ENCODE measurements at regions not wholly inside any gene's neighbourhood (a gene's known extent, or its start where the extent isn't known, plus 50 kb on each side); places are given as distances from the start of the nearest gene placed in this dataset.
"Not testable (repeated sequence)": the region's sequence is repeated elsewhere in the genome, so short reads cannot be mapped to it uniquely, and the experiment has no call there.

DNA sequence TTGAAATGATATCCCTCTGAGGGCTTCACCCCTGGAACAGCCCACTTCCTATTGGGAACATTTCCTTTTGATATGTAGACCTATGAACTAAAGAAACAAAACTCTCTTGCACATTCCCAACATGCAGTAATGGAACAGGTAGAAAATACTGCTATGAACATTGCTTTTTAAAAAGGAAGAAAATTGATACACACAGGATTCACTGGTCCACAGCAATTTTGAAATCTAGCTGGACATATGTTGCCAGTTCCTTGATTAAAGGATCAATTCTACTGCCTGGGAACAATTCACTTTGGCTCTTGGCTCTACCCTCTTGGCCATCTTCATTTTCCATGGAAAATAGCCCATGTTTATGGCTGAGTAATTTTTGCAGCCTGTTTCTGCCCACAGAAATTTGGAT lies 74.9 kb upstream of the ZNF280D start:
- no peak for DNase-seq

DNA sequence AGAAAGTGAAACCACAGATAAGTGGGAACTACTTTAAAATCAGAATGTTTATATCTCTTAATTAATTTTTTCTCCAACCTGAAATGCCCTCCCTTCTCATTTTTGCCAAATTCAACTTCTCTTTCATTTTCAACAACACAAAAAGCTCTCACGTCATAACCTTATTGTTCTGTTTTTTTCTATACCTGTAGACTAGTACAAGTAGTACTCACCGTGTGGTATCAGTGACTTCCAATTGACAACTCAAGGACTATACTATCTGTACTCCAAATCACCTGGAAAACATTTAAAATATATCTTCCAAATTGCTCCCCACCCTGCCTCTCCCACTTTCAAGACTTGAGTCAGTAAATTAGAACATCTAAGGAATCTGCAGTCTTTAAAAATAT lies 72.8 kb upstream of the ZNF280D start:
- no peak for DNase-seq

DNA sequence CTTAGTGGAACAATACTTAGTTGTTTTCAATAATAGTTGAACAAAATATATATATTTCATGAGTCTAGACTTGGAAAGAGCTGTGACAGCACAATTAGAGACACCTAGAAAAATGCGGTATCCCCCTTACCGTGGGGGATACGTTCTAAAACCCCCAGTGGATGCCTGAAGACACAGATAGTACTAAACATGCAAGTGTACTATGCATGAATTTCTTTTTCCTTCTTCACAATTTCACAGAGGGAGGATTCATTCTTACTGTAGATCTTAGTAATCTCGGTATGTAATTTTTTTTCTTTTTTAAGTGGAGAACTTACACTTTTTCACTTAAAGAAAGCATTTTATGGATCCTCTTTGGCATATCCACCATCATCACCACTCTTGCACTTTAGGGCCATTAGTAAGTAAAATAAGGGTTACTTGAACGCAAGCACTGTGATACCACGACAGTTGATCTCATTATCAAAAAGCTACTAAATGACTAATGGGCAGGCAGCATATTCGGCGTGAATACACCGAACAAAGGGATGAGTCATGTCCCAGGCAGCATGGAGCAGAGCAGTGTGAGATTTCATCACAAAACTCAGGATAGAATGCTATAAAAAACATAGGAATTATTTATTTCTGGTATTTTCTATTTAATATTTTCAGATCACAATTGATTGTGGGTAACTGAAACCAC lies 72.3 kb upstream of the ZNF280D start:
- peak; percentile 89 for DNase-seq

DNA sequence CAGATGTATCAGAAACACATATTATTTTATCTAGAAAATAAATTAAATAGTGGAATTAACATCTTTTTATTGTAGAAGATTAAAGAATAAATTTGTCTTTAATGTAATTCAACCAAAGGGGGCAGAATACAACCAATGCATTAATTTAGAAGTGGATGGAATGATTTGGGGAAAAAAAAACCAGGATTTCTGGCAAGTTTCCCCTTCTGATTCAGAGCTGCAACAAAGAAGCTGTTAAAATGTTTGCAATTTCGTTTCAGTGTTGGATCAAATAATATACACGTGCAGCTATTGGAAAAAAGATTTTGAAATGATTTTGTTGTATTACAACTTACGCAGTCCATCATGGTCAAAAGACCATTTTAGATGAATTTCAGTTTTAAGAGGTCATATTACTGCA lies 71.6 kb upstream of the ZNF280D start:
- DNase-seq: peak; percentile 63

DNA sequence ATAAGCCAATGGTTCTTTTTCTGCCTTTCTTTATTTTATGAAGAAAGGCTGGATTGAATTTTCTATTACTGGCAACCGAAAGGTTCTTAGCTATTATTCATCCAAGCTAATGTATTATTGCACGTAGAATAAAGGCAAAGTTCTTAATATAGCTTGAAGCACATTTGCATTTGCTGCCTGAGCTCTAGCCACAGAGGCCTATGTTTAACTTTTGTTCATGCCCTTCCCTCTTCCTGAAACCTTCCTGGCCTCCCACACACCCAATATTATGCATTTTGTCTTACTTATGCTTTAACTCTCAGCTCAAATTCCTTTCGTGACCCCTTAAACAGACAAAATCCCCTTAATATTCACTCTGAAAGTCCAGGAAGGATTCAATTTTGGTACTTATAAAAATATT lies 71.0 kb upstream of the ZNF280D start:
- no peak for DNase-seq

DNA sequence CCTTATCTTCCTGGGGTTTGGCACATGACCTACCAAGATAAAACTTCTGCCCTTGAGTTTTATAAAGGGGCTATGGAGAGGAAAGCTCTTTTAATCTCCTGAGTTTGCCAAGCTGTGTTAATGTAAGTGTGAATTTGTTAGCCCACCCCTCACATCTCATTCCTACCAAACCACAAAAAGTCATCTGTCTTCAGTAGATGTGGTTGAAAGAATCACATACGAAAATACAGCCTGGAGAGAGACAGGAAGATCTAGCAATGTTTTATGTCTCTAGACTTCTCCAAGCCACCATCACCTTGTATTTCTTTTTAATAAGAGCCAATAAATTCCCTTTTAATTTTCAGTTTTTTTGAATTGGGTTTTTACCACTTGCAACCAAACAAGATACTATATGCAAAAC lies 68.9 kb upstream of the ZNF280D start:
- DNase-seq: no peak

DNA sequence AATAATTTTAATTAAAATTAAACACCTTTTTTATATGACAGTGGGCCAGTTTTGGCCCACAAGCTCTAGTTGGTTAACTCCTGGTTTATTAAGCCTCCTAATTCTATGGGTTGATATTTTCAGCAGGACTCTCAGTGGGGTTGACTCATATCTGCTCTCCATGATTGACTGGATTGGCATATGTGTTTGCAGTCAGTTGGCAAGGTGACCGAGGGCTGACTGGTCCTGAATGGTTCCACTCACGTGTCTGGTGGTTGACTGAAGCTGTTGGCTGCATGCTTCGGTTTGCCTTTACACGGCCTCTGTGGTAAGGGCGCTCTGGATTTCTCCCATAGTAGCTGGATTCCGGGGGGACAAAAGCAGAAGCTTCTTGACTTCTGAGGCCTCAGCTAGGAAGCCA lies 65.3 kb upstream of the ZNF280D start:
- DNase-seq: no peak

DNA sequence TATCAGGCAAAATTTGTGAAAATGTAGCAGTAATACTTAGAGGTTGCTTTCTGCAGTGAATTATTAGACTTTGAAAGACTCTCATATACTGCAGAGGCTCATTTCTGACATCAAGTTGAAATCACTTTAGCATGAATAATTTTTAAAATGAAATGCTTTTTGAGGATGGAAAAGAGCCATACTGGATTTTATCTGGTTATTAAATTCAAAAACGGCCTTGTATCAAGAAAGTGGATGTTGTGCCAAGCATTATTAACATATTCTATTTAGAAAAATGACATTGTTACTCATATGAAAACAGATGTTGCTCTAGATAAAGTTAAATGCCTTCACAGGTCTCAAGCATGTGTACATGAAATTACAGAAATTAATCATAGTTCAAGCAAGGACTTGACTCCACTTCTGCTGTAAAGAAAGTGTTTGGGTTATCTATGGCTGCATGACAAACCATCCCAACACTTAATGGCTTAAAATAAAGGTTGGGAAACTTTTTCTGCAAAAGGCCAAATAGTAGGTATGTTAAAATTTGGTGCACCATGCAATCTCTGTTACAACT lies 64.5 kb upstream of the ZNF280D start:
- DNase-seq: no peak

DNA sequence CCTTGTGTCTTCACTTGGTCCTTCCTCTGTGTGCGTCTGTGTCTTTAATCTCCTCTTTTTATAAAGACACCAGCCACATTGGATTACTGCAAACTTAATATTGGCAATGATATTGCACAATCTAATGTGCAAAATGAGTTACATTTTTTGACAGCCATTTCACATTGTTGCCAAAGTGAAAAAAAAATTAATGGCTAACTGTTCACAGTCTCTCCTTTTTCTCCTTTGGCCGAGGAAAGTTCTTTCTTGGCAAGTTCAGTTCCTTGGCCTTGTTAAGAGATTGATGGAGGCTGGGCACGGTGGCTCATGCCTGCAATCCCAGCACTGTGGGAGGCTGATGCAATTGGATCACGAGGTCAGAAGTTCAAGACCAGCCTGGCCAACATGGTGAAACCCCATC lies 62.2 kb upstream of the ZNF280D start:
- peak; percentile 30 for DNase-seq

DNA sequence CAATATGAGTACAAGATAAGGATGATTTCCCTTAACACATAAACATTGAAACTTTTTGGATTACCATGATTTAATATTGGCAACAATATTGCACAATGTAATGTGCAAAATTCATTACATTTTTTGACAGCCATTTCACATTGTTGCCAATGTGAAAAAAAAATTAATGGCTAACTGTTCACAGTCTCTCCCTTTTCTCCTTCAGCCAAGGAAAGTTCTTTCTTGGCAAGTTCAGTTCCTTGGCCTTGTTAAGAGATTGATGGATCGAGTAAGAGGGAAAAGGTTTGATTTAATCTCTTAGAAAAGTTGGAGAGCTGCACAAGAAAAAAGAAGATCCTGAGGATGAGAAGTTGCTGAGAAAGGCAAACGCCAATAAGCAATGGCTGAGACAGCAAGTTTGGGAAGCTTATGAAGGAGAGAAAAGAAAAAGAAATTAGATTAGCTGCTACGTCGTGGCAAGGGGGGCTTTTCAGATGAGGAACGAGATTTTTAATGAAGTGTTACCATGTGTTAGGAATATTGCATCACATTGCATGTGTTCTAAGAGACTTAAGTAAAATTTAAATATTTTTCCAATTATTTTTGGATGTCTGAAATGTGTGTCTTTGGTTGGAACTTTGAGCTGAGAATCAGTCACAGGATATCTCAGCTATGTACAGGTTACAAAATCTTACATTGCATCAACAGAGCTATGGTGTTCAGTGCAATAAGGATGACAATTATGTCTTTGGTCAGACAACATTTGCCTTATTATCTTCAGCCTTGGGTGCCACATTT lies 61.4 kb upstream of the ZNF280D start:
- DNase-seq: peak; percentile 82

DNA sequence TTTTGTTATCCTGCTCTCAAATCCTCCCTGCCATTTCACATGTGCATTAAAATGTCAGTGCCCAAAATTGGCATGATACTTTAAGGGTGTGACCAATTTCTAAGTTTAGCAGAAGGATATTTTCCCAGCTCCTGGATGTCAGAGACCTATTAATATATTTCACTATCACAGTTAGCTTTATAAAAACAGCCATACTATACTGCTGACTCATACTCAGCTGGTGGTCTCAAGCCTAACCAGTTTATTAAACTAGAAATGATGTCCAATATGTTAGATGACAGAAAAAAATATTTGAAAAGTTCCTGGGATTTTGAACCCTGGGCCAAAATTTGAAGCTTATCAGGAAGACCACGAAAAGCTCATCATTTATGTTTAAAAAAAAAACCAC lies 60.9 kb upstream of the ZNF280D start:
- peak; percentile 82 for DNase-seq

DNA sequence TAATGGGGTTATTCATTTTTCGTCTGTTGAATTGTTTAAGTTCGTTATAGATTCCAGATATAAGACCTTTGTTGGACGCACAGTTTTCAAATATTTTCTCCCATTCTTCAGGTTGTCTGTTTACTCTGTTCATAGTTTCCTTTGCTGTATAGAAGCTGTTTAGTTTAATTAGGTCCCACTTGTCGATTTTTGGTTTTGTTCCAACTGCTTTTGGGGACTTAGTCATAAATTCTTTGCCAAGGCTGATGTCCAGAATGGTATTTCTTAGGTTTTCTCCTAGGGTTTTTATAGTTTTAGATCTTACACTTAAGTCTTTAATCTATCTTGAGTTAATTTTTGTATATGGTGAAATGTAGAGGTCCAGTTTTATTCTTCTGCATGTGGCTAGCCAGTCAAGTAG lies 58.9 kb upstream of the ZNF280D start:
- no peak for DNase-seq

DNA sequence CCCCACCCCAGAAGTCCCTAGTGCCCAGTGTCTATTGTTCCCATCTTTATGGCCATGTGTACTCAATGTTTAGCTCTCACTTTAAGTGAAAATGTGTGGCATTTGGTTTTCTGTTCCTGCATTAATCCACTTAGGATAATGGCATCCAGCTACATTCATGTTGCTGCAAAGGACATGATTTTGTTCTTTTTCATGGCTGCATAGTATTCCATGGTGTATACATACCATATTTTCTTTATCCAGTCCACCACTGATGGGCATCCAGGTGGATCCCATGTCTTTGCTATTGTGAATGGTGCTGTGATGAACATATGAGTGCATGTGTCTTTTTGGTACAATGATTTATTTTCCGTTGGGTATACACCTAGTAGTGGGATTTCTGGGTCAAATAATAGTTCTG lies 58.2 kb upstream of the ZNF280D start:
- not testable (repeated sequence) for DNase-seq

DNA sequence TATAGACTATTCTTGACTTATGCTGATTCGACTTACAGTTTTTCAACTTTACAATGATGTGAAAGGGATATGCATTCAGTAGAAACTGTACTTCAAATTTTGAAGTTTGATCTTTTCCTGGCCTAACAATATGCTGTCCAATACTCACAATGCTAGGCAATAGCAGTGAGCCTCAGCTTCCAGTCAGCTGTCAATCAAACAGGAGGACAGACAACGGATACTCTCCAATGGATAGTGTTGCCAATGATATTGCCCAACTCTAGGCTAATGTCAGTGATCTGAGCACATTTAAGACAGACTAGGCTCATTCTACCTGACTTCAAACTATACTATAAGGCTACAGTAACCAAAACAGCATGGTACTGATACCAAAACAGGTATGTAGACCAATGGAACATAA lies 55.0 kb upstream of the ZNF280D start:
- DNase-seq: no peak

DNA sequence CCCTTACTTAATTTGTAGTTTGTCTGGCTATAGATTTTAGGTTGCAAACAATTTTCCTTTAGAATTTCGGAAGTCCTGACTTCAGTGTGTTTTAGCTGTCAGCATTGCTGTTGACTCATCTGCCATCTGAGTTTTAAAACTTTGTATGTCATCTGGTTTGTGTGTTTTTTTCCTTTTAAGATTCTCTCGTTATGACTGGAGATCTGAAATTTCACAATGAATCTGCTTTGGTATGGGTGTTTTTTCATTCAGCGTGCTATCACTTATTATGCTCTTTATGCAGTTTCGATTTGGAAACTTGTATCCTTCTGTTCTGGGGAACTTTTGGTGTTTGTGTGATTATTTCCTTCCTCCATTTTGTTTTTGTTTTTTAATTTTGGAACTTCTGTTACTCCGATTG lies 53.7 kb upstream of the ZNF280D start:
- DNase-seq: no peak

DNA sequence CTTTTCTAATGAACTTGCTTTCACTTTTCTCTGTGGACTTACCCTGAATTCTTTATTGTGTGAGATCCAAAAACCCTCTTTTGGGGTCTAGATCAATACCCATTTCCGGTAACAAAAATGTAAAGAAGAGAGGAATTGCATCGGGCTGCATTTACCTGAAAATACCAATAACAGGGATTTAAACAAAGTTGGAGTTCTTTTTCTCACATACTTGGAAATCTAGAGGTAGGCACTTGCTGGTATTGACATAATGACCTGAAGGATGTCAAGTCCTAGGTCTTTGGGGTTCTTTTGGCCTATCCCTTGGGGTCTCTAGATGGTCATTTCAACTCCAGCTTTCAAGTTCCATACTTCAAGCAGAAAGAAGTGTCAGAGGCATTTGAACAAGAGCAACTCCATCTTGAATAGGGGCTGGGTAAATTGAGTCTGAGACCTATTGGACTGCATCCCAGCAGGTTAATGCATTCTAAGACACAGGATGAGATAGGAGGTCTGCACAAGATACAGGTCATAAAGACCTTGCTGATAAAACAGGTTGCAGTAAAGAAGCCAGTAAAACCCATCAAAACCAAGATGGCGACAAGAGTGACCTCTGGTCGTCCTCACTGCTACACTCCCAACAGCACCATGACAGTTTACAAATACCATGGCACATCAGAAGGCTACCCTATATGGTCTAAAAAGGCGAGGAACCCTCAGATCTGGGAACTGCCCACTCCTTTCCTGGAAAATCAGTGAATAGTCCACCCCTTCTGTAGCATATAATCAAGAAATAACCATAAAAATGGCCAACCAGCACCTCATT lies 50.8 kb upstream of the ZNF280D start:
- no peak for DNase-seq

DNA sequence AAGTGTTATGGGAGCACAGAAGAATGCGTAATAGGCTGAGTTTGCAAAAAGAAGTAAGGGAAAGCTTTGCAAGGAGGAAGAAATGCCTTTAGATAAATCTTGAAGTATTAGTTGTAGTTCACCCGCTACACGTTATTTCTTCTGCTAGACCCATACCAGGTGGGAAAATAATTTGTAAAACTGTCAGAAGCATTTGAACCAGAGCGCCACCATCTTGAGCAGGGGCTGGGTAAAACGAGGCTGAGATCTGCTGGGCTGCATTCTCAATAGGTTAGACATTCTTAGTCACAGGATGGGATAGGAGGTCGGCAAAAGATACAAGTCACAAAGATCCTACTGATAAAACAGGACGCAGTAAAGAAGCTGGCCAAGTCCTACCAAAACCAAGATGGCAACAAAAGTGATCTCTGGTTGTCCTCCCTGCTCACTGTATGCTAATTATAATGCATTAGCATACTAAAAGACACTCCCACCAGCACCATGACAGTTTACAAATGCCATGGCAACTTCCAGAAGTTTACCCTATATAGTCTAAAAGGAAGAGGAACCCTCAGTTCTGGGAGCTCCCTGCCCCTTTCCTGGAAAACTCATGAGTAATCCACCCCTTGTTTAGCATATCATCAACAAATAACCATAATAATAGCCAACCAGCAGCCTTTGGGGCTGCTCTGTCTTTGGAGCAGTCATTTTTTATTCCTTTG lies 50.0 kb upstream of the ZNF280D start:
- no peak for DNase-seq
